HCT116 (cell line): ENCODE measurements at regions not wholly inside any gene's neighbourhood (a gene's known extent, or its start where the extent isn't known, plus 50 kb on each side); places are given as distances from the start of the nearest gene placed in this dataset.

ENCODE experiments used
- ATAC-seq: fragments of 200-7000 bp; cut with Tn5 transposase; 2 replicates; pipeline ENCODE4 v1.9.1; 2020; ENCODE audit warnings: mild to moderate bottlenecking, moderate library complexity
- BruUV-seq: library from RNA; stranded (reverse); fragments of 400-500 nt; replicated peaks from 2 replicates; lab custom pipeline; 2021; lab: Mats Ljungman, UMichigan
- CTCF ChIA-PET: fragments of 300-600 bp; sonication (Branson Sonifier 250); formaldehyde crosslinking; loops from one replicate; lab custom pipeline; 2021; ENCODE audit warnings: antibody characterized with exemption; lab: Charles Lee
- POLR2A ChIA-PET: fragments of 300-600, 350-600 bp; sonication (Branson Sonifier 250); formaldehyde crosslinking; loops from one replicate; lab custom pipeline; 2021; ENCODE audit warnings: antibody characterized with exemption; lab: Charles Lee
- RAD21 ChIA-PET, 2 experiments: fragments of 300-600 bp; sonication (Branson Sonifier 250); formaldehyde crosslinking; loops; one replicate each; lab custom pipeline; 2023; ENCODE audit warnings: low total read pairs in 2 of 2; ENCODE audit not compliant: uncharacterized antibody in 2 of 2, unreplicated experiment in 2 of 2, low non-redundant PET in 1 of 2; lab: Charles Lee
- DNase-seq: peaks from one replicate; pipeline ENCODE4 v3.0.0-alpha.2; 2010; ENCODE audit warnings: low read depth, low spot score
- H2AFZ ChIP-seq: fragments of 200-600 bp; shearing (Covaris generic), sonication (generic); 2 replicates; pipeline ENCODE4 v1.6.1; 2017; ENCODE audit warnings: low read depth, mixed run types, mixed read lengths, antibody characterized with exemption, low read length; ENCODE audit not compliant: poor library complexity, severe bottlenecking
- H3K27ac ChIP-seq: 2 replicates; pipeline ENCODE4 v1.5.1; 2012; ENCODE audit warnings: low read depth, low read length
- H3K27me3 ChIP-seq: fragments of 200-600 bp; sonication (generic); 2 replicates; pipeline ENCODE4 v1.6.1; 2016; ENCODE audit warnings: mixed run types, low read length, mixed read lengths; ENCODE audit not compliant: insufficient read depth
- H3K36me3 ChIP-seq, 2 experiments: fragments of 200-500 bp in 1 of 2; fragments of 200-600 bp in 1 of 2; sonication (Bioruptor generic) in 1 of 2; sonication (generic) in 1 of 2; 2 replicates each; pipeline versions ENCODE4 v1.5.1 to v1.6.1; 2014 to 2016; ENCODE audit warnings: low read length in 2 of 2, inconsistent platforms in 1 of 2, mixed read lengths in 1 of 2, mixed run types in 1 of 2; ENCODE audit not compliant: insufficient read depth in 2 of 2, control insufficient read depth in 1 of 2
- H3K4me1 ChIP-seq, 2 experiments: fragments of 200-600 bp in 1 of 2; sonication (generic) in 1 of 2; 2 replicates each; pipeline versions ENCODE4 v1.5.1 to v1.6.1; 2012 to 2017; ENCODE audit warnings: low read length in 2 of 2, inconsistent platforms in 1 of 2, mild to moderate bottlenecking in 1 of 2, mixed read lengths in 1 of 2, mixed run types in 1 of 2, moderate library complexity in 1 of 2; ENCODE audit not compliant: insufficient read depth in 2 of 2, control insufficient read depth in 1 of 2
- H3K4me2 ChIP-seq: fragments of 200-600 bp; sonication (generic); 2 replicates; pipeline ENCODE4 v1.6.1; 2017; ENCODE audit warnings: mixed run types, low read length, mixed read lengths
- H3K4me3 ChIP-seq, 2 experiments: fragments of 200-600 bp in 1 of 2; sonication (generic) in 1 of 2; replicated peaks in 1 of 2; 2 replicates each; pipeline ENCODE4 v1.5.1; 2011 to 2016; ENCODE audit warnings: low read length in 2 of 2, control low read depth in 1 of 2, low read depth in 1 of 2, mild to moderate bottlenecking in 1 of 2, mixed read lengths in 1 of 2, mixed run types in 1 of 2
- H3K79me2 ChIP-seq: fragments of 200-600 bp; sonication (generic); 2 replicates; pipeline ENCODE4 v1.6.1; 2017; ENCODE audit warnings: mild to moderate bottlenecking, mixed run types, low read length, moderate library complexity, mixed read lengths; ENCODE audit not compliant: insufficient read depth
- H3K9ac ChIP-seq: fragments of 200-600 bp; sonication (generic); 2 replicates; pipeline ENCODE4 v1.6.1; 2016; ENCODE audit warnings: low read length, mixed read lengths
- H3K9me2 ChIP-seq: fragments of 200-600 bp; sonication (generic), shearing (Covaris generic); 2 replicates; pipeline ENCODE4 v1.6.1; 2017; ENCODE audit warnings: mixed run types, mild to moderate bottlenecking, moderate library complexity; ENCODE audit not compliant: insufficient read depth
- H3K9me3 ChIP-seq, 2 experiments: fragments of 200-500 bp in 1 of 2; fragments of 200-600 bp in 1 of 2; sonication (Bioruptor generic) in 1 of 2; sonication (generic) in 1 of 2; 2 replicates each; pipeline ENCODE4 v1.6.1; 2014 to 2017; ENCODE audit warnings: low read length in 2 of 2, mixed read lengths in 2 of 2, inconsistent platforms in 1 of 2, low read depth in 1 of 2, mild to moderate bottlenecking in 1 of 2, mixed run types in 1 of 2, moderate library complexity in 1 of 2; ENCODE audit not compliant: control insufficient read depth in 1 of 2, insufficient read depth in 1 of 2
- H4K20me1 ChIP-seq: fragments of 200-600 bp; sonication (generic), shearing (Covaris generic); 2 replicates; pipeline ENCODE4 v1.6.1; 2017; ENCODE audit warnings: mixed run types, mild to moderate bottlenecking, moderate library complexity; ENCODE audit not compliant: insufficient read depth
- ATF3 ChIP-seq: IDR thresholded peaks from 2 replicates; pipeline ENCODE4 v1.6.1; 2012
- CBX3 ChIP-seq: IDR thresholded peaks from 2 replicates; pipeline ENCODE4 v1.6.1; 2012; ENCODE audit warnings: low read depth
- CTCF ChIP-seq, 3 experiments: fragments of 200-600 bp in 1 of 3; sonication (generic) in 1 of 3; IDR thresholded peaks in 2 of 3; conservative IDR thresholded peaks in 1 of 3; 2 replicates each; pipeline ENCODE4 v1.5.1; 2012 to 2017; ENCODE audit warnings: low read depth in 2 of 3, low read length in 2 of 3, antibody characterized with exemption in 1 of 3, borderline replicate concordance in 1 of 3, control low read depth in 1 of 3, mild to moderate bottlenecking in 1 of 3, mixed read lengths in 1 of 3, mixed run types in 1 of 3, moderate library complexity in 1 of 3; ENCODE audit not compliant: insufficient read depth in 1 of 3
- JUND ChIP-seq: IDR thresholded peaks from 2 replicates; pipeline ENCODE4 v1.6.1; 2012
- POLR2A ChIP-seq: IDR thresholded peaks from 2 replicates; pipeline ENCODE4 v1.7.0; 2011; ENCODE audit warnings: borderline replicate concordance; ENCODE audit not compliant: insufficient read depth, insufficient read length; ENCODE audit errors: extremely low read depth
- RAD21 ChIP-seq: IDR thresholded peaks from 2 replicates; pipeline ENCODE4 v1.6.1; 2012; ENCODE audit warnings: low read depth, mild to moderate bottlenecking
- SP1 ChIP-seq: IDR thresholded peaks from 2 replicates; pipeline ENCODE4 v1.6.1; 2012; ENCODE audit warnings: low read depth
- ZNF274 ChIP-seq: fragments of 200-500 bp; sonication (Bioruptor generic); IDR thresholded peaks from 2 replicates; pipeline ENCODE4 v1.6.1; 2014; ENCODE audit warnings: mild to moderate bottlenecking, low read depth, low read length, inconsistent platforms
- intact Hi-C: fragments of 100-400 bp; cut with micrococcal nuclease; formaldehyde crosslinking; loops from 2 replicates; pipeline ENCODE4 v1.10.0; 2022
- TF ChIP-seq, protein P1 (sequence below): IDR thresholded peaks from 2 replicates; pipeline ENCODE4 v1.6.1; 2012; ENCODE audit warnings: low read depth

DNA sequence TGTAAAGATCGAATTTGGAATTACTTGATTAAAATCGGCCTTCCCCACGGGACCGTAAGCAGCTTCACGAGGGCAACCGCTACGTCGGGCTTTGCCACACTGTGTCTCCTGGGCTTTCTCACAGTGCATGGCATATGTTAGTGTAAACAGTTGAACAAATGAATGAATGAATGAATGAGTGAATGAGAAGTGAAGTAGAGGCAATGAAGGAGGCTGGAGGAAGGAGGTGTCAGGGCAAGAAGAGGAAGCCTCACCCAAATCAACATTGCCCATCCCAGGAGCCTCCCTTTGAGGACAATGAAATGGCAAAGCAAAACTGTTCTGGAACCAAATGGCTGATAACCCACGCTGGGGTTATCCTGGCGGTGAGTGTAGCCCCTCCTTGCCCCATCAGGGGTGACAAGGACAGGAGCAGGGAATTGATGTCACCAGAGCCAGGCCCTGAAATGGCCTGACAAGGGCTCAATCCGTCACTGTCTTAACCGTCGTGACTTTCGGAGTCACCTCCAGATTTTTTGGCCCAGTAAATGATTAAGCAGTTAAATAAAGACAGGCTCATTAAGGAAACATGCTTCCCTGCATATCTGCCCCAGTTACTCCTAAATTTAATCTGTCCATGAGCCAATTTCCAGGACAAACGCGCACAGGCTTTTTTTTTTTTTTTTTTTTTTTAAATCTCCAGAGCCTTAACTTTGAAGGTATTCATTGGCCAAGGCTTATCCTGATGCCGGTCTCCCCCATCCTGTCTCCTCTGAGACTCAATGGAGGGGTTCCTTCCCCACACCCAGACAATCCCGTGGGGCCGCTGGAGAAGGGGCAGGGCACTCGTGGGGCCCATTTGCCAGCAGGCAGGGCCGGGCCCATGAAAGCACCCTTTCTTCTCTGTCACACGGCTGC, 88.4 kb upstream of the BOD1 start:
- Histone ChIP-seq H3K9me3 (no peaks in the 10 kb centered on the region), H3K4me3 (no peak overlapping the region), H2AFZ (no peak overlapping the region), H3K27ac (no peak overlapping the region), H3K79me2 (no peaks in the 10 kb centered on the region)
- ChIA-PET CTCF (no interaction called here), RAD21 (no interaction called here)
- intact Hi-C loops: no loop called here
- BruUV-seq: no TSS peak
- no peak for TF ChIP-seq CBX3
- no peak for TF ChIP-seq POLR2A
- TF ChIP-seq, protein P1, sequence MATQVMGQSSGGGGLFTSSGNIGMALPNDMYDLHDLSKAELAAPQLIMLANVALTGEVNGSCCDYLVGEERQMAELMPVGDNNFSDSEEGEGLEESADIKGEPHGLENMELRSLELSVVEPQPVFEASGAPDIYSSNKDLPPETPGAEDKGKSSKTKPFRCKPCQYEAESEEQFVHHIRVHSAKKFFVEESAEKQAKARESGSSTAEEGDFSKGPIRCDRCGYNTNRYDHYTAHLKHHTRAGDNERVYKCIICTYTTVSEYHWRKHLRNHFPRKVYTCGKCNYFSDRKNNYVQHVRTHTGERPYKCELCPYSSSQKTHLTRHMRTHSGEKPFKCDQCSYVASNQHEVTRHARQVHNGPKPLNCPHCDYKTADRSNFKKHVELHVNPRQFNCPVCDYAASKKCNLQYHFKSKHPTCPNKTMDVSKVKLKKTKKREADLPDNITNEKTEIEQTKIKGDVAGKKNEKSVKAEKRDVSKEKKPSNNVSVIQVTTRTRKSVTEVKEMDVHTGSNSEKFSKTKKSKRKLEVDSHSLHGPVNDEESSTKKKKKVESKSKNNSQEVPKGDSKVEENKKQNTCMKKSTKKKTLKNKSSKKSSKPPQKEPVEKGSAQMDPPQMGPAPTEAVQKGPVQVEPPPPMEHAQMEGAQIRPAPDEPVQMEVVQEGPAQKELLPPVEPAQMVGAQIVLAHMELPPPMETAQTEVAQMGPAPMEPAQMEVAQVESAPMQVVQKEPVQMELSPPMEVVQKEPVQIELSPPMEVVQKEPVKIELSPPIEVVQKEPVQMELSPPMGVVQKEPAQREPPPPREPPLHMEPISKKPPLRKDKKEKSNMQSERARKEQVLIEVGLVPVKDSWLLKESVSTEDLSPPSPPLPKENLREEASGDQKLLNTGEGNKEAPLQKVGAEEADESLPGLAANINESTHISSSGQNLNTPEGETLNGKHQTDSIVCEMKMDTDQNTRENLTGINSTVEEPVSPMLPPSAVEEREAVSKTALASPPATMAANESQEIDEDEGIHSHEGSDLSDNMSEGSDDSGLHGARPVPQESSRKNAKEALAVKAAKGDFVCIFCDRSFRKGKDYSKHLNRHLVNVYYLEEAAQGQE: no peak
- TF ChIP-seq CTCF (IDR thresholded peaks at IDR 0.05 in 2 of 3, conservative IDR thresholded peaks at IDR 0.05 in 1 of 3; ENCODE audit: borderline replicate concordance in 1 of 3, insufficient read depth in 1 of 3, low read depth in 2 of 3, low read length in 2 of 3): no peak
- TF ChIP-seq RAD21: no peak
- TF ChIP-seq JUND: no peak
- no peak for TF ChIP-seq SP1
- TF ChIP-seq ZNF274: no peak
- TF ChIP-seq ATF3: no peak
- TF ChIP-seq, all 23 proteins: peak for 0
- no peaks in the 10 kb centered on the region for H3K4me1 ChIP-seq
- DNase-seq: no peak
- ATAC-seq: no peak
- no peaks in the 10 kb centered on the region for H3K36me3 ChIP-seq
- no peak overlapping the region for H3K4me2 ChIP-seq
- no peaks in the 10 kb centered on the region for H3K9me2 ChIP-seq
- POLR2A ChIA-PET: no interaction called here
- H4K20me1 ChIP-seq: no peaks in the 10 kb centered on the region
- H3K27me3 ChIP-seq: no peaks in the 10 kb centered on the region
- no peak overlapping the region for H3K9ac ChIP-seq
